SK-N-SH (cell line): ENCODE measurements at regions not wholly inside any gene's neighbourhood (a gene's known extent, or its start where the extent isn't known, plus 50 kb on each side); places are given as distances from the start of the nearest gene placed in this dataset.

Experiments
- CTCF ChIP-seq: fragments of 200-600 bp; sonication (generic); IDR thresholded peaks from 2 replicates; pipeline ENCODE4 v1.6.1; 2017; ENCODE audit warnings: antibody characterized with exemption, mild to moderate bottlenecking, moderate library complexity
- SMC3 ChIP-seq: IDR thresholded peaks from 2 replicates; pipeline ENCODE4 v1.6.1; 2012; ENCODE audit warnings: low read depth, low read length, improper control_type of control experiment
- TF ChIP-seq, protein P1 (sequence below): IDR thresholded peaks from 2 replicates; pipeline ENCODE4 v1.6.1; 2012; ENCODE audit warnings: mild to moderate bottlenecking, low read depth, low read length, moderate library complexity

- TF ChIP-seq, protein P1, sequence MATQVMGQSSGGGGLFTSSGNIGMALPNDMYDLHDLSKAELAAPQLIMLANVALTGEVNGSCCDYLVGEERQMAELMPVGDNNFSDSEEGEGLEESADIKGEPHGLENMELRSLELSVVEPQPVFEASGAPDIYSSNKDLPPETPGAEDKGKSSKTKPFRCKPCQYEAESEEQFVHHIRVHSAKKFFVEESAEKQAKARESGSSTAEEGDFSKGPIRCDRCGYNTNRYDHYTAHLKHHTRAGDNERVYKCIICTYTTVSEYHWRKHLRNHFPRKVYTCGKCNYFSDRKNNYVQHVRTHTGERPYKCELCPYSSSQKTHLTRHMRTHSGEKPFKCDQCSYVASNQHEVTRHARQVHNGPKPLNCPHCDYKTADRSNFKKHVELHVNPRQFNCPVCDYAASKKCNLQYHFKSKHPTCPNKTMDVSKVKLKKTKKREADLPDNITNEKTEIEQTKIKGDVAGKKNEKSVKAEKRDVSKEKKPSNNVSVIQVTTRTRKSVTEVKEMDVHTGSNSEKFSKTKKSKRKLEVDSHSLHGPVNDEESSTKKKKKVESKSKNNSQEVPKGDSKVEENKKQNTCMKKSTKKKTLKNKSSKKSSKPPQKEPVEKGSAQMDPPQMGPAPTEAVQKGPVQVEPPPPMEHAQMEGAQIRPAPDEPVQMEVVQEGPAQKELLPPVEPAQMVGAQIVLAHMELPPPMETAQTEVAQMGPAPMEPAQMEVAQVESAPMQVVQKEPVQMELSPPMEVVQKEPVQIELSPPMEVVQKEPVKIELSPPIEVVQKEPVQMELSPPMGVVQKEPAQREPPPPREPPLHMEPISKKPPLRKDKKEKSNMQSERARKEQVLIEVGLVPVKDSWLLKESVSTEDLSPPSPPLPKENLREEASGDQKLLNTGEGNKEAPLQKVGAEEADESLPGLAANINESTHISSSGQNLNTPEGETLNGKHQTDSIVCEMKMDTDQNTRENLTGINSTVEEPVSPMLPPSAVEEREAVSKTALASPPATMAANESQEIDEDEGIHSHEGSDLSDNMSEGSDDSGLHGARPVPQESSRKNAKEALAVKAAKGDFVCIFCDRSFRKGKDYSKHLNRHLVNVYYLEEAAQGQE = no peak
- TF ChIP-seq CTCF (no peak), SMC3 (no peak)
Measured at GRCh38 chr3:86790884-86791549, 199.9 kb downstream of the VGLL3 start.
